Neural cell (in vitro differentiated cells): ENCODE measurements at regions not wholly inside any gene's neighbourhood (a gene's known extent, or its start where the extent isn't known, plus 50 kb on each side); places are given as distances from the start of the nearest gene placed in this dataset.
A peak's percentile ranks its signal among the peaks of the same experiment; 100 is the strongest.

Experiments
- H2AFZ ChIP-seq: fragments of 200-600, 300-800 bp; sonication (generic), shearing (Covaris generic); 2 replicates; pipeline ENCODE4 v1.6.0; 2014; ENCODE audit warnings: low read depth, mild to moderate bottlenecking, antibody characterized with exemption, low read length, moderate library complexity
- H3F3A ChIP-seq: fragments of 200-600 bp; shearing (Covaris generic); 2 replicates; pipeline ENCODE4 v1.6.1; 2016; ENCODE audit warnings: mild to moderate bottlenecking, moderate library complexity, mixed read lengths, antibody characterized with exemption, low read length; ENCODE audit not compliant: insufficient read depth, poor library complexity, severe bottlenecking
- H3K27ac ChIP-seq: fragments of 200-600, 300-800 bp; sonication (generic), shearing (Covaris generic); 2 replicates; pipeline ENCODE4 v1.5.1; 2014; ENCODE audit warnings: mild to moderate bottlenecking, low read length, moderate library complexity
- H3K27me3 ChIP-seq: fragments of 300-800, 200-600 bp; sonication (generic), shearing (Covaris generic); 2 replicates; pipeline ENCODE4 v1.6.0; 2014; ENCODE audit warnings: mild to moderate bottlenecking, low read depth, low read length, moderate library complexity; ENCODE audit not compliant: insufficient read depth
- H3K36me3 ChIP-seq: fragments of 300-800, 200-600 bp; sonication (generic), shearing (Covaris generic); 2 replicates; pipeline ENCODE4 v1.5.1; 2014; ENCODE audit warnings: mild to moderate bottlenecking, antibody characterized with exemption, low read length, moderate library complexity; ENCODE audit not compliant: insufficient read depth
- H3K4me2 ChIP-seq: fragments of 300-800, 200-600 bp; sonication (generic), shearing (Covaris generic); 2 replicates; pipeline ENCODE4 v1.6.0; 2014; ENCODE audit warnings: mild to moderate bottlenecking, low read length
- H3K4me3 ChIP-seq: fragments of 300-800, 200-600 bp; sonication (generic), shearing (Covaris generic); 2 replicates; pipeline ENCODE4 v1.5.1; 2014; ENCODE audit warnings: mild to moderate bottlenecking, low read length, moderate library complexity
- H3K79me2 ChIP-seq: fragments of 200-600 bp; shearing (Covaris generic); replicated peaks from 2 replicates; pipeline ENCODE4 v1.6.0; 2014; ENCODE audit warnings: mild to moderate bottlenecking, low read length, moderate library complexity; ENCODE audit not compliant: insufficient read depth
- H3K9ac ChIP-seq: fragments of 300-800, 200-600 bp; sonication (generic), shearing (Covaris generic); 2 replicates; pipeline ENCODE4 v1.6.1; 2016; ENCODE audit warnings: mild to moderate bottlenecking, low read length, mixed read lengths
- H3K9me2 ChIP-seq: fragments of 200-600 bp; shearing (Covaris generic); 2 replicates; pipeline ENCODE4 v1.6.1; 2016; ENCODE audit warnings: mild to moderate bottlenecking, low read length, mixed read lengths; ENCODE audit not compliant: insufficient read depth
- H3K9me3 ChIP-seq: fragments of 200-600, 300-800 bp; sonication (generic), shearing (Covaris generic); 2 replicates; pipeline ENCODE4 v1.6.1; 2016; ENCODE audit warnings: mild to moderate bottlenecking, mixed run types, low read length, moderate library complexity, mixed read lengths
- H4K20me1 ChIP-seq: fragments of 200-600 bp; shearing (Covaris generic); 2 replicates; pipeline ENCODE4 v1.6.1; 2016; ENCODE audit warnings: mild to moderate bottlenecking, mixed run types; ENCODE audit not compliant: insufficient read depth
- CTCF ChIP-seq: fragments of 450-650 bp; IDR thresholded peaks from 2 replicates; pipeline ENCODE4 v1.5.1; 2014; ENCODE audit warnings: antibody characterized with exemption, mild to moderate bottlenecking, moderate library complexity; ENCODE audit not compliant: poor library complexity, severe bottlenecking
- EP300 ChIP-seq: fragments of 450-650 bp; conservative IDR thresholded peaks from 2 replicates; pipeline ENCODE4 v1.6.1; 2014; ENCODE audit warnings: antibody characterized with exemption, mild to moderate bottlenecking, moderate library complexity; ENCODE audit not compliant: poor library complexity, severe bottlenecking
- EZH2 ChIP-seq: fragments of 200-600, 300-800 bp; shearing (Covaris generic), sonication (generic); IDR thresholded peaks from 2 replicates; pipeline ENCODE4 v1.6.1; 2014; ENCODE audit warnings: antibody characterized with exemption, low read length, borderline replicate concordance, mild to moderate bottlenecking; ENCODE audit not compliant: insufficient read depth, poor library complexity, severe bottlenecking
- MXI1 ChIP-seq: fragments of 450-650 bp; conservative IDR thresholded peaks from 2 replicates; pipeline ENCODE4 v1.6.1; 2014; ENCODE audit warnings: antibody characterized with exemption, mild to moderate bottlenecking; ENCODE audit not compliant: poor library complexity, severe bottlenecking
- POLR2AphosphoS5 ChIP-seq: IDR thresholded peaks from 2 replicates; pipeline ENCODE4 v1.6.1; 2012
- RAD21 ChIP-seq: fragments of 450-650 bp; conservative IDR thresholded peaks from 2 replicates; pipeline ENCODE4 v1.6.1; 2014; ENCODE audit warnings: antibody characterized with exemption, mild to moderate bottlenecking, moderate library complexity
- REST ChIP-seq: IDR thresholded peaks from 2 replicates; pipeline ENCODE4 v1.6.1; 2012; ENCODE audit warnings: borderline replicate concordance
- SMC3 ChIP-seq: fragments of 450-650 bp; conservative IDR thresholded peaks from 2 replicates; pipeline ENCODE4 v1.6.1; 2014; ENCODE audit warnings: antibody characterized with exemption, mild to moderate bottlenecking, moderate library complexity; ENCODE audit not compliant: poor library complexity
- TAF1 ChIP-seq: IDR thresholded peaks from 2 replicates; pipeline ENCODE4 v1.6.1; 2012; ENCODE audit warnings: low read depth

- Histone ChIP-seq H2AFZ (no peak overlapping the region), H3K79me2 (no peaks in the 10 kb centered on the region), H3K27me3 (no peaks in the 10 kb centered on the region), H3K9ac (no peak overlapping the region), H3K9me2 (no peaks in the 10 kb centered on the region), H3K36me3 (no peaks in the 10 kb centered on the region), H3K9me3 (no peaks in the 10 kb centered on the region), H3K4me2 (no peak overlapping the region), H3K4me3 (no peak overlapping the region), H3F3A (no peaks in the 10 kb centered on the region), H4K20me1 (no peaks in the 10 kb centered on the region), H3K27ac (peak overlapping the region; percentile 44)
- TF ChIP-seq MXI1 (no peak), POLR2AphosphoS5 (no peak), EP300 (no peak), TAF1 (no peak)
Measured at GRCh38 chr15:46714950-46715349, 1002.4 kb upstream of the SEMA6D start.

- Histone ChIP-seq H3K4me2 (no peak overlapping the region), H3K79me2 (no peaks in the 10 kb centered on the region), H3K4me3 (no peak overlapping the region), H2AFZ (no peak overlapping the region), H3K27me3 (no peaks in the 10 kb centered on the region), H3K9me2 (no peaks in the 10 kb centered on the region), H3K36me3 (no peaks in the 10 kb centered on the region), H3K27ac (no peak overlapping the region), H3K9ac (no peak overlapping the region), H3F3A (no peaks in the 10 kb centered on the region), H3K9me3 (no peaks in the 10 kb centered on the region), H4K20me1 (no peaks in the 10 kb centered on the region)
- TF ChIP-seq EP300 (no peak), SMC3 (no peak), REST (no peak), TAF1 (no peak), POLR2AphosphoS5 (no peak), RAD21 (no peak), EZH2 (no peak), CTCF (no peak)
Measured at GRCh38 chr15:46723308-46723707, 994.0 kb upstream of the SEMA6D start.

GRCh38 chr15:46732060-46732459 is 985.2 kb upstream of the SEMA6D start:
- no peaks in the 10 kb centered on the region for H4K20me1 ChIP-seq
- no peak overlapping the region for H3K27ac ChIP-seq
- no peak overlapping the region for H3K4me3 ChIP-seq
- no peak for TF ChIP-seq CTCF
- TF ChIP-seq EZH2 = no peak
- no peak for TF ChIP-seq EP300
- TF ChIP-seq SMC3 = no peak
- no peak for TF ChIP-seq POLR2AphosphoS5
- no peak for TF ChIP-seq REST
- TF ChIP-seq MXI1 = no peak
- no peak for TF ChIP-seq RAD21
- no peak for TF ChIP-seq TAF1
- no peaks in the 10 kb centered on the region for H3K27me3 ChIP-seq
- no peak overlapping the region for H2AFZ ChIP-seq
- no peak overlapping the region for H3K9ac ChIP-seq
- no peaks in the 10 kb centered on the region for H3K9me3 ChIP-seq
- H3K9me2 ChIP-seq = no peaks in the 10 kb centered on the region
- H3F3A ChIP-seq = no peaks in the 10 kb centered on the region
- no peaks in the 10 kb centered on the region for H3K79me2 ChIP-seq
- no peaks in the 10 kb centered on the region for H3K36me3 ChIP-seq
- H3K4me2 ChIP-seq = no peak overlapping the region
